Fibroblast of villous mesenchyme (primary cell): ENCODE measurements at regions not wholly inside any gene's neighbourhood (a gene's known extent, or its start where the extent isn't known, plus 50 kb on each side); places are given as distances from the start of the nearest gene placed in this dataset.
"Not testable (repeated sequence)": the region's sequence is repeated elsewhere in the genome, so short reads cannot be mapped to it uniquely, and the experiment has no call there.

Experiments used
- DNase-seq: peaks from one replicate; pipeline ENCODE4 v3.0.0-alpha.2; 2010; ENCODE audit warnings: low read depth
- H3K4me3 ChIP-seq: 2 replicates; pipeline ENCODE4 v1.5.1; 2011; ENCODE audit warnings: low read depth, mild to moderate bottlenecking, low read length
- TF ChIP-seq, protein P1 (sequence below): IDR thresholded peaks from 2 replicates; pipeline ENCODE4 v1.5.1; 2012; ENCODE audit warnings: low read depth, mild to moderate bottlenecking, low read length; ENCODE audit not compliant: insufficient read depth

DNA sequence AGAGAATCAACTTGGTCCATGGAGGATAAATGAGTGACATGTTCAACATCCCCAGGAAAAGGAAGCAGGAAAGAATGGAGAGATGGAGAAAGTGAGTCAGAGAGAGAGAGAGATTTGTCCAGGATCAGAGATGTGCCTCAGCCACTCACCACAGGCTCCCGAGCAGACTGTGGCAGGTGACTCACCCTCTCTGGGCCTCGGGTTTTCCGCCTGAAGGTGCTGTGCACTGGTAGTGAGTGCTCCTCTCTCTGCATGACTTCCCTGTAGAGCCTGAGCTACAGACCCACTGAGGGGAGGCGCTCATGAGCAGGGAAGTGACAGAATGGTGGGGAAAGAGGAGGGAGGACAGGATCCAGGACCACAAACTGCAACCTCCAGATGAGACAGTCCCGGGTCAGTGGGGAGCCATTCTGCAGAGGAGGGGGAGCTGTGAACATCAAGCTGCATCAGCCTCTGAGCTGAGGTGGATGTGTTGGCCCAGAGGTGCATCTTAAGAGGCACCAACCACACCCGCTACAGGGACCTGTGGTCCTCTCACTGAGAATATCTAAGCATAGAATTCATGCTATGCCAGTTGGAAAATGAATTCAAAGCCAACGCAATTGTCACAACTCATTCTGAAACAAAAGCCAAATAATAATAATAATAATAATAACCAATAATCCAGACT lies 433.4 kb downstream of the BRD1 start:
- no peak for DNase-seq
- H3K4me3 ChIP-seq: no peak overlapping the region

DNA sequence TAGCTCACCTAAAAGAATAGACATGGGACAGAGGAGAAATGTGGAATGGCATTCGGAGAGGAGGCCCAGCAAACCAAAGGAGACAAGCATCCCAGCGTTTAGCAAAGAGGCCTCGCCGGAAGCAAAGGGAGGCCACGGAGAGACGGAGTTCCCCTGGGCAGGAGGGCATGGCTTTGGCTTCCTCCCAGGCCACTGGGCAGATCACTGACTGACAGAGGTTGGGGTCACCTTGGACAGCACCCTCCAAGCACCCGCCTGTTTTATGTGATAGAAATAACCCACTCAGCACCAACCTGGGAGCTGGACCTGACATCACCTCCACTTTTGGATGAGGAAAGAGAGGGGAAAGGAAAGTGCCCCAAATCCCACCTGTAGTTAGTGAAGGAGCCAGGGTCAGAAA lies 434.1 kb downstream of the BRD1 start:
- H3K4me3 ChIP-seq: no peak overlapping the region
- TF ChIP-seq, protein P1, sequence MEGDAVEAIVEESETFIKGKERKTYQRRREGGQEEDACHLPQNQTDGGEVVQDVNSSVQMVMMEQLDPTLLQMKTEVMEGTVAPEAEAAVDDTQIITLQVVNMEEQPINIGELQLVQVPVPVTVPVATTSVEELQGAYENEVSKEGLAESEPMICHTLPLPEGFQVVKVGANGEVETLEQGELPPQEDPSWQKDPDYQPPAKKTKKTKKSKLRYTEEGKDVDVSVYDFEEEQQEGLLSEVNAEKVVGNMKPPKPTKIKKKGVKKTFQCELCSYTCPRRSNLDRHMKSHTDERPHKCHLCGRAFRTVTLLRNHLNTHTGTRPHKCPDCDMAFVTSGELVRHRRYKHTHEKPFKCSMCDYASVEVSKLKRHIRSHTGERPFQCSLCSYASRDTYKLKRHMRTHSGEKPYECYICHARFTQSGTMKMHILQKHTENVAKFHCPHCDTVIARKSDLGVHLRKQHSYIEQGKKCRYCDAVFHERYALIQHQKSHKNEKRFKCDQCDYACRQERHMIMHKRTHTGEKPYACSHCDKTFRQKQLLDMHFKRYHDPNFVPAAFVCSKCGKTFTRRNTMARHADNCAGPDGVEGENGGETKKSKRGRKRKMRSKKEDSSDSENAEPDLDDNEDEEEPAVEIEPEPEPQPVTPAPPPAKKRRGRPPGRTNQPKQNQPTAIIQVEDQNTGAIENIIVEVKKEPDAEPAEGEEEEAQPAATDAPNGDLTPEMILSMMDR: no peak
- no peak for DNase-seq

More for the DNA sequence above, 433.4 kb downstream of the BRD1 start:
- TF ChIP-seq, protein P1: no peak

- DNase-seq: no peak
- TF ChIP-seq, protein P1: no peak
- no peak overlapping the region for H3K4me3 ChIP-seq
Observed at GRCh38 chr22:49392841-49393510, 434.7 kb downstream of the BRD1 start.

DNA sequence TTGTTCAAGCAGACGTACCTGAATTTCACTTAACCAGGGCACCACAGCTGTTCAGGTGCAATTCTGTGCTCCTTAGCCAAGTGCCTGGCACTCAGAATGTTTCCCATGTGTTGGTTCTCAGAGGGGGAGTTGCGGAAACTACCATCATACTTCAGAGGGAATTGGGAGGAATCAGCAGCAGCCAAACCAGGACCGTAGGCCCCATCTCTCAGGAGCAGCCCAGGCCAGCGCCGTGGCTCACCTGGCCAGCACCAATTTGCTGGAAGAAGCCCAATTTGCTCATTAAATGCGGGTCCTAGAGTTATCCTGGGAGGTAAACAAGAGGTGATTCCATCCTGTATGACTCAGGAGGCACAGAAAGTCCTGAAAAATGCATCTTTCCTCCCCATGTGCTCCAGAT lies 435.4 kb downstream of the BRD1 start:
- TF ChIP-seq, protein P1: no peak
- no peak for DNase-seq
- H3K4me3 ChIP-seq: no peak overlapping the region

DNA sequence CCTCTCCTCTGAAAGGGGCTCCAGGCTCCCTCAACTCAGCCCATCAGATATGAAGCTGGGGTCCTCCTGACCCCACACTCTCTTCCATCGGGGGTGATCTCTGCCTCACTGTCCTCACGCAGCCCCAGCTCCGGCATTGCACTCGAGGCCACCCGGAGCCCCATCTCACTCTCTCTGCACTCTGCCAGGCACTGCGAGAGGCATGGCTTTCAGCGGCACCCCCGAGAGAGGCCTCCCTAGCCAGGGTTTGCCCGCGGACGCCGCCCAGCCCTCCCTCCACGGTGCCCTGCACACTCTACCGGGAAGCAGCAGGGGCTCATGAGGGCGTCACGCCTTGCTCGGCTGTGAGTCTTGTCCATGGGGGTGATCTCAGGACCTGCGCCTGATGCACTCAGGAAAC lies 436.2 kb downstream of the BRD1 start:
- DNase-seq: no peak
- TF ChIP-seq, protein P1: no peak
- no peak overlapping the region for H3K4me3 ChIP-seq

DNA sequence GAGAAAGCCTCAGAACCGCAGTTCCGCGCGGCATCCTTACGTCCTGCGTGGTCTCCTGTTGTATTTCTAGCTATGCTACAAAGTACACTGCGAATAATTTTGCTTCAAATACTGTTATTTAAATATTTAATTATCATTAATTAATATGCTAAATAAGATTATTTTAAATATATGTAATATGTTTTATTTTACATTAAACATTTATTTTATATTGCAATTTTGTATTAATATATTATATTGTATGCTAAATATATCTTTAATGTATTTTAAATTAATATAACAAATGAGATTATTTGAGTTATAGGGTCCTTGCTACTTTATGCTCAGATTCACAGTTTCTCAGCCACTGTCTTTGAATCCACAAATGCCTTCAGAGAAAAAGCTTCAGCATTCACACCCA lies 436.7 kb downstream of the BRD1 start:
- DNase-seq: no peak
- no peak overlapping the region for H3K4me3 ChIP-seq
- TF ChIP-seq, protein P1: no peak

- not testable (repeated sequence) for DNase-seq, H3K4me3 ChIP-seq
Observed at GRCh38 chr22:49383909-49384308, 443.8 kb downstream of the BRD1 start.
